IMR-90 (cell line): ENCODE measurements at regions not wholly inside any gene's neighbourhood (a gene's known extent, or its start where the extent isn't known, plus 50 kb on each side); places are given as distances from the start of the nearest gene placed in this dataset.

Experiments
- ATAC-seq: fragments of 200-7000 bp; cut with Tn5 transposase; 2 replicates; pipeline ENCODE4 v1.9.1; 2020; ENCODE audit warnings: low read depth, mild to moderate bottlenecking, moderate library complexity
- BruUV-seq: library from RNA; stranded (reverse); fragments of 400-500 nt; replicated peaks from 2 replicates; lab custom pipeline; 2021; lab: Mats Ljungman, UMichigan
- CTCF ChIA-PET: fragments of 300-600 bp; formaldehyde crosslinking; extraction: SDS; loops from one replicate; lab custom pipeline; 2021; ENCODE audit warnings: antibody characterized with exemption; lab: Yijun Ruan, JAX
- POLR2A ChIA-PET: fragments of 300-600 bp; sonication (Branson Sonifier 250); formaldehyde crosslinking; loops from one replicate; lab custom pipeline; 2022; ENCODE audit warnings: antibody characterized with exemption; ENCODE audit not compliant: unreplicated experiment; lab: Charles Lee
- DNase-seq: peaks from one replicate; pipeline ENCODE4 v3.0.0; 2013
- H2AFZ ChIP-seq: replicated peaks from 2 replicates; pipeline ENCODE3; 2013; ENCODE audit warnings: low read length, mild to moderate bottlenecking; ENCODE audit not compliant: poor library complexity
- H2AK5ac ChIP-seq: 2 replicates; pipeline ENCODE4 v1.6.1; 2013; ENCODE audit warnings: low read depth, low read length, inconsistent platforms
- H2AK9ac ChIP-seq: replicated peaks from 2 replicates; pipeline ENCODE3; 2013; ENCODE audit warnings: mild to moderate bottlenecking, low read depth, low read length, moderate library complexity; ENCODE audit not compliant: poor library complexity
- H2BK120ac ChIP-seq: 2 replicates; pipeline ENCODE4 v1.6.1; 2013; ENCODE audit warnings: low read depth, low read length, inconsistent platforms
- H2BK15ac ChIP-seq: 3 replicates; pipeline ENCODE4 v1.6.1; 2013; ENCODE audit warnings: low read depth, low read length, inconsistent platforms
- H2BK20ac ChIP-seq: 2 replicates; pipeline ENCODE4 v1.6.1; 2013; ENCODE audit warnings: low read depth, mild to moderate bottlenecking, inconsistent platforms, low read length, moderate library complexity
- H2BK5ac ChIP-seq: 2 replicates; pipeline ENCODE4 v1.6.1; 2013; ENCODE audit warnings: mild to moderate bottlenecking, low read depth, low read length, inconsistent platforms; ENCODE audit not compliant: poor library complexity, severe bottlenecking
- H3K14ac ChIP-seq: replicated peaks from 2 replicates; pipeline ENCODE4 v1.6.1; 2013; ENCODE audit warnings: low read depth, low read length, inconsistent platforms
- H3K18ac ChIP-seq: 2 replicates; pipeline ENCODE4 v1.6.1; 2013; ENCODE audit warnings: low read depth, low read length, control low read depth
- H3K23ac ChIP-seq: 2 replicates; pipeline ENCODE4 v1.6.1; 2013; ENCODE audit warnings: low read depth, low read length, inconsistent platforms
- H3K27ac ChIP-seq: 2 replicates; pipeline ENCODE4 v1.5.1; 2013; ENCODE audit warnings: mild to moderate bottlenecking, control low read depth, low read length; ENCODE audit not compliant: insufficient read depth
- H3K27me3 ChIP-seq: 2 replicates; pipeline ENCODE4 v1.6.1; 2013; ENCODE audit warnings: low read length; ENCODE audit not compliant: control insufficient read depth, insufficient read depth
- H3K36me3 ChIP-seq: 2 replicates; pipeline ENCODE4 v1.6.1; 2013; ENCODE audit warnings: low read length, mixed read lengths; ENCODE audit not compliant: control insufficient read depth, insufficient read depth
- H3K4ac ChIP-seq: 2 replicates; pipeline ENCODE4 v1.6.1; 2013; ENCODE audit warnings: low read depth, low read length, inconsistent platforms
- H3K4me1 ChIP-seq: 2 replicates; pipeline ENCODE4 v1.6.1; 2013; ENCODE audit warnings: low read length, mixed read lengths; ENCODE audit not compliant: control insufficient read depth, insufficient read depth
- H3K4me2 ChIP-seq: 2 replicates; pipeline ENCODE4 v1.6.1; 2013; ENCODE audit warnings: low read depth, mild to moderate bottlenecking, control low read depth, low read length, moderate library complexity
- H3K4me3 ChIP-seq: 2 replicates; pipeline ENCODE4 v1.5.1; 2013; ENCODE audit warnings: low read depth, mild to moderate bottlenecking, control low read depth, low read length, moderate library complexity; ENCODE audit not compliant: insufficient read depth
- H3K56ac ChIP-seq: 2 replicates; pipeline ENCODE4 v1.6.1; 2013; ENCODE audit warnings: low read length, inconsistent platforms; ENCODE audit not compliant: insufficient read depth; ENCODE audit errors: extremely low read depth
- H3K79me1 ChIP-seq, 2 experiments: 2 replicates each; pipeline ENCODE4 v1.6.1; 2013; ENCODE audit warnings: low read length in 2 of 2, inconsistent platforms in 1 of 2, low read depth in 1 of 2
- H3K9ac ChIP-seq: 2 replicates; pipeline ENCODE4 v1.6.1; 2013; ENCODE audit warnings: low read depth, low read length, control low read depth
- H3K9me1 ChIP-seq: 2 replicates; pipeline ENCODE4 v1.6.1; 2013; ENCODE audit warnings: low read length, inconsistent platforms; ENCODE audit not compliant: insufficient read depth
- H3K9me3 ChIP-seq: 2 replicates; pipeline ENCODE4 v1.6.1; 2013; ENCODE audit warnings: low read length; ENCODE audit not compliant: control insufficient read depth, insufficient read depth
- H4K20me1 ChIP-seq: 2 replicates; pipeline ENCODE4 v1.6.1; 2013; ENCODE audit warnings: low read length, inconsistent platforms; ENCODE audit not compliant: insufficient read depth
- H4K5ac ChIP-seq: 2 replicates; pipeline ENCODE4 v1.6.1; 2013; ENCODE audit warnings: mild to moderate bottlenecking, low read depth, low read length, control low read depth
- H4K8ac ChIP-seq, 2 experiments: 2 replicates each; pipeline ENCODE4 v1.6.1; 2013; ENCODE audit warnings: low read depth in 2 of 2, low read length in 2 of 2, control low read depth in 1 of 2, inconsistent platforms in 1 of 2
- H4K91ac ChIP-seq: 2 replicates; pipeline ENCODE4 v1.6.1; 2013; ENCODE audit warnings: low read depth, low read length, inconsistent platforms; ENCODE audit not compliant: insufficient read depth
- CHD1 ChIP-seq: IDR thresholded peaks from 2 replicates; pipeline ENCODE4 v1.6.1; 2012; ENCODE audit warnings: low read depth, low read length, improper control_type of control experiment
- NFE2L2 ChIP-seq: fragments of 150-350 bp; IDR thresholded peaks from 2 replicates; pipeline ENCODE4 v1.6.1; 2016; ENCODE audit warnings: low read depth, mild to moderate bottlenecking, low read length
- RCOR1 ChIP-seq: IDR thresholded peaks from 2 replicates; pipeline ENCODE4 v1.6.1; 2012; ENCODE audit warnings: mild to moderate bottlenecking, low read length, improper control_type of control experiment; ENCODE audit not compliant: insufficient replicate concordance
- dilution Hi-C: fragments of 300-500 bp; cut with HindIII; formaldehyde crosslinking; loops from one replicate; pipeline ENCODE4 v1.14.3; 2018; ENCODE audit warnings: low sequenced_read_pairs; ENCODE audit not compliant: unreplicated experiment
- in situ Hi-C: fragments of 300-500 bp; cut with MboI; formaldehyde crosslinking; loops from 3 replicates; pipeline ENCODE4 v1.14.3; 2019; ENCODE audit warnings: low sequenced_read_pairs, inconsistent platforms, mixed read lengths
- intact Hi-C: fragments of 100-400 bp; cut with micrococcal nuclease; formaldehyde crosslinking; loops from 2 replicates; pipeline ENCODE4 v1.10.0; 2022

DNA sequence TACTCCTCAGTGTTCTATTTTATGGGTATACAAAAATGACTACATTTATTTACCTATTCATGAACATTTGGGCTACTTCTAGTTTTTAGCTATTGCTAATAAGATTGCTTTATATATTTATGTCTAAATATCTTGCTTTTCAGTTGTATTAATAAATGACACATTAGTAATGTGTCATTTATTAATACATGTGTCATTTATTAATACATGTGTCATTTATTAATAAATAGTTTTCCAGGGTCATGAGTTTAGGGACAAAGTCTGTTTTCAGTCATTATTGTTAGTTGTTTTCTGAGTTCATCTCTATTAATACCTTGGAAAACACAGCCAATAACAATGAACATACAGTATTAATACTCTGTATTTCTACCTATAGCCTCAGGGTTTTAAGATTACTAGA lies 1630.7 kb upstream of the IGFBP7 start:
- Histone ChIP-seq H3K36me3 (no peaks in the 10 kb centered on the region), H4K91ac (no peak overlapping the region), H4K8ac (no peak overlapping the region), H2BK15ac (no peak overlapping the region), H3K4me3 (no peak overlapping the region), H2BK20ac (no peak overlapping the region), H3K18ac (no peak overlapping the region), H3K23ac (no peak overlapping the region), H2AFZ (no peak overlapping the region), H3K56ac (no peak overlapping the region), H3K4me2 (no peak overlapping the region), H2AK5ac (no peak overlapping the region), H3K9me1 (no peaks in the 10 kb centered on the region), H3K27ac (no peak overlapping the region), H4K20me1 (no peaks in the 10 kb centered on the region), H3K4ac (no peak overlapping the region), H3K14ac (no peak overlapping the region), H2BK5ac (no peak overlapping the region), H3K4me1 (no peaks in the 10 kb centered on the region), H3K27me3 (no peaks in the 10 kb centered on the region), H2BK120ac (no peak overlapping the region), H2AK9ac (no peak overlapping the region), H4K5ac (no peak overlapping the region), H3K9ac (no peak overlapping the region), H3K79me1 (no peaks in the 10 kb centered on the region), H3K9me3 (no peaks in the 10 kb centered on the region)
- ChIA-PET CTCF (no interaction called here), POLR2A (no interaction called here)
- DNase-seq (no peak), ATAC-seq (no peak)
- intact Hi-C loops, result no loop called here
- dilution Hi-C loops, result no loop called here
- in situ Hi-C loops, result no loop called here
- no TSS peak for BruUV-seq
- TF ChIP-seq NFE2L2 (no peak), RCOR1 (no peak), CHD1 (no peak)
